H9 (cell line): ENCODE measurements at regions not wholly inside any gene's neighbourhood (a gene's known extent, or its start where the extent isn't known, plus 50 kb on each side); places are given as distances from the start of the nearest gene placed in this dataset.

Source experiments
- DNase-seq: peaks from one replicate; pipeline ENCODE4 v3.0.0-alpha.2; 2017
- H2AFZ ChIP-seq: one replicate; pipeline ENCODE4 v1.6.1; 2013; ENCODE audit warnings: mild to moderate bottlenecking, low read length, control low read depth, moderate library complexity
- H2AK5ac ChIP-seq: 2 replicates; pipeline ENCODE4 v1.6.1; 2013; ENCODE audit warnings: low read length, control low read depth, mixed read lengths; ENCODE audit not compliant: insufficient read length
- H2BK120ac ChIP-seq: one replicate; pipeline ENCODE4 v1.6.1; 2013; ENCODE audit warnings: low read depth, mild to moderate bottlenecking, low read length, control low read depth, inconsistent platforms; ENCODE audit not compliant: poor library complexity, severe bottlenecking
- H2BK12ac ChIP-seq: 2 replicates; pipeline ENCODE4 v1.6.1; 2013; ENCODE audit warnings: low read length, control low read depth, mixed read lengths, low read depth; ENCODE audit not compliant: insufficient read length
- H2BK15ac ChIP-seq: 2 replicates; pipeline ENCODE4 v1.6.1; 2013; ENCODE audit warnings: low read depth, low read length, control low read depth
- H2BK20ac ChIP-seq: one replicate; pipeline ENCODE4 v1.6.1; 2013; ENCODE audit warnings: low read depth, mild to moderate bottlenecking, low read length, control low read depth, inconsistent platforms; ENCODE audit not compliant: poor library complexity, severe bottlenecking
- H2BK5ac ChIP-seq: 2 replicates; pipeline ENCODE4 v1.6.1; 2013; ENCODE audit warnings: low read length, control low read depth, mixed read lengths; ENCODE audit not compliant: insufficient read length
- H3K14ac ChIP-seq: 2 replicates; pipeline ENCODE4 v1.6.1; 2013; ENCODE audit warnings: low read length, control low read depth; ENCODE audit not compliant: insufficient read depth
- H3K18ac ChIP-seq: 2 replicates; pipeline ENCODE4 v1.6.1; 2013; ENCODE audit warnings: low read depth, mild to moderate bottlenecking, mixed read lengths, low read length, control low read depth; ENCODE audit not compliant: insufficient read length
- H3K23ac ChIP-seq: 2 replicates; pipeline ENCODE4 v1.6.1; 2013; ENCODE audit warnings: low read length, control low read depth, mixed read lengths, low read depth; ENCODE audit not compliant: insufficient read length
- H3K23me2 ChIP-seq: 2 replicates; pipeline ENCODE4 v1.6.1; 2013; ENCODE audit warnings: low read depth, mild to moderate bottlenecking, mixed read lengths, low read length, control low read depth; ENCODE audit not compliant: insufficient read length, poor library complexity, severe bottlenecking
- H3K27ac ChIP-seq: 2 replicates; pipeline ENCODE4 v1.5.1; 2013; ENCODE audit warnings: low read length, control low read depth, mixed read lengths, low read depth; ENCODE audit not compliant: insufficient read length
- H3K27me3 ChIP-seq: 2 replicates; pipeline ENCODE4 v1.6.1; 2013; ENCODE audit warnings: low read length, control low read depth, inconsistent platforms; ENCODE audit not compliant: insufficient read depth
- H3K4ac ChIP-seq: 2 replicates; pipeline ENCODE4 v1.6.1; 2013; ENCODE audit warnings: low read depth, mild to moderate bottlenecking, control low read depth, inconsistent platforms, low read length, moderate library complexity
- H3K4me1 ChIP-seq: 2 replicates; pipeline ENCODE4 v1.6.1; 2013; ENCODE audit warnings: low read length, control low read depth, inconsistent platforms; ENCODE audit not compliant: insufficient read depth
- H3K4me2 ChIP-seq: 2 replicates; pipeline ENCODE4 v1.6.1; 2013; ENCODE audit warnings: low read length, control low read depth, mixed read lengths; ENCODE audit not compliant: insufficient read length, insufficient read depth
- H3K56ac ChIP-seq: 2 replicates; pipeline ENCODE4 v1.6.1; 2013; ENCODE audit warnings: low read depth, mild to moderate bottlenecking, mixed read lengths, low read length, control low read depth; ENCODE audit not compliant: insufficient read length
- H3K79me1 ChIP-seq: 2 replicates; pipeline ENCODE4 v1.6.1; 2013; ENCODE audit warnings: low read depth, mild to moderate bottlenecking, moderate library complexity, low read length, control low read depth, inconsistent platforms; ENCODE audit not compliant: insufficient read depth, poor library complexity, severe bottlenecking
- H3K79me2 ChIP-seq: 2 replicates; pipeline ENCODE4 v1.6.1; 2013; ENCODE audit warnings: low read length, control low read depth, inconsistent platforms; ENCODE audit not compliant: insufficient read depth
- H3K9ac ChIP-seq: 2 replicates; pipeline ENCODE4 v1.6.1; 2013; ENCODE audit warnings: low read length, control low read depth, mixed read lengths; ENCODE audit not compliant: insufficient read length; ENCODE audit errors: extremely low read depth
- H3K9me3 ChIP-seq: one replicate; pipeline ENCODE4 v1.6.1; 2013; ENCODE audit warnings: low read depth, low read length, inconsistent platforms; ENCODE audit not compliant: control insufficient read depth
- H3T11ph ChIP-seq: one replicate; pipeline ENCODE4 v1.6.1; 2013; ENCODE audit warnings: mild to moderate bottlenecking, low read length, control low read depth, inconsistent platforms
- H4K20me1 ChIP-seq: one replicate; pipeline ENCODE4 v1.6.1; 2013; ENCODE audit not compliant: control insufficient read depth, insufficient read length, insufficient read depth
- H4K5ac ChIP-seq: 2 replicates; pipeline ENCODE4 v1.6.1; 2013; ENCODE audit warnings: low read depth, mild to moderate bottlenecking, mixed read lengths, low read length, control low read depth; ENCODE audit not compliant: insufficient read length
- H4K8ac ChIP-seq: replicated peaks from 2 replicates; pipeline ENCODE4 v1.6.1; 2013; ENCODE audit warnings: low read length, control low read depth, mixed read lengths, low read depth; ENCODE audit not compliant: insufficient read length
- H4K91ac ChIP-seq: 2 replicates; pipeline ENCODE4 v1.6.1; 2013; ENCODE audit warnings: low read depth, mild to moderate bottlenecking, moderate library complexity, mixed read lengths, low read length, control low read depth; ENCODE audit not compliant: insufficient read length
- H3K27ac Mint-ChIP-seq, 3 experiments: 2 replicates in 2 of 3; 3 replicates in 1 of 3; pipeline ENCODE4 v1.8.0; 2020 to 2021; ENCODE audit warnings: mixed read lengths in 3 of 3, mild to moderate bottlenecking in 1 of 3, moderate library complexity in 1 of 3
- H3K27me3 Mint-ChIP-seq: 2 replicates; pipeline ENCODE4 v1.8.0; 2021; ENCODE audit warnings: low read depth, mild to moderate bottlenecking, moderate library complexity, mixed read lengths
- H3K36me3 Mint-ChIP-seq, 3 experiments: 2 replicates in 2 of 3; 3 replicates in 1 of 3; pipeline ENCODE4 v1.8.0; 2020 to 2021; ENCODE audit warnings: low read depth in 3 of 3, mixed read lengths in 3 of 3; ENCODE audit not compliant: insufficient read depth in 1 of 3
- H3K4me1 Mint-ChIP-seq, 2 experiments: 2 replicates each; pipeline ENCODE4 v1.8.0; 2020; ENCODE audit warnings: mixed read lengths in 2 of 2
- H3K4me3 Mint-ChIP-seq, 2 experiments: 2 replicates in 1 of 2; 3 replicates in 1 of 2; pipeline ENCODE4 v1.8.0; 2020 to 2021; ENCODE audit warnings: mild to moderate bottlenecking in 2 of 2, mixed read lengths in 2 of 2, moderate library complexity in 1 of 2
- H3K9me3 Mint-ChIP-seq, 2 experiments: 2 replicates in 1 of 2; 3 replicates in 1 of 2; pipeline ENCODE4 v1.8.0; 2020; ENCODE audit warnings: mild to moderate bottlenecking in 2 of 2, mixed read lengths in 2 of 2, moderate library complexity in 1 of 2
- WGBS: extraction: QIAGEN DNeasy Blood & Tissue Kit; methylation state at CpG from one replicate; pipeline ENCODE4 v1.1.7; 2013; ENCODE audit warnings: missing lambda C conversion rate, low lambda C conversion rate, mixed read lengths; ENCODE audit not compliant: insufficient read length; ENCODE audit errors: extremely low coverage; 5-methylcytosine and 5-hydroxymethylcytosine counted together
- TF ChIP-seq, protein P1 (sequence below): fragments of 200-600 bp; sonication (generic); conservative IDR thresholded peaks from 3 replicates; pipeline ENCODE4 v1.8.0; 2021; ENCODE audit warnings: antibody characterized with exemption, mild to moderate bottlenecking

DNA sequence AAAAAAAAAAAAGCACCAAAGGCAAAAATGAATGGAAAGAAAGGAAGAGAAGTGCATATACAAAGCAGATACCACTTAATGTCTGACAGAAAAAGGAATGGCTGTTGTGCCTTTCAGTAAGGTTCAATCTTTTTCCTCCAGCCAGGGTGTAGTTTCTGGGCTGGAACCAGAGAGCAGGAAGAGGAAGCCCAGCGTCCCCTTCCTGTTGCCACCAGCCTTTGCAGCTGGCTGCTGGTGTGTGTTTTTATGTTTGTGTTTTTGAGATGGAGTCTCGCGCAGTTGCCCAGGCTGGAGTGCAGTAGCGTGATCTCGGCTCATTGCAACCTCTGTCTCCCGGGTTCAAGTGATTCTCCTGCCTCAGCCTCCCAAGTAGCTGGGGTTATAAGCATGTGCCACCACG lies 64.6 kb upstream of the LTA4H start:
- Mint-ChIP-seq H3K36me3 (no peaks in the 10 kb centered on the region), H3K27ac (no peak overlapping the region), H3K4me1 (0 out of 4 replicates have a peak, but pooled peaks cover 0 to 2% of the 10 kb centered on the region in 2 experiments), H3K9me3 (no peaks in the 10 kb centered on the region), H3K4me3 (no peak overlapping the region), H3K27me3 (peaks cover 2% of the 10 kb centered on the region; the same call in 1 of the 2 replicates)
- H3K56ac ChIP-seq, result no peak overlapping the region
- no peaks in the 10 kb centered on the region for H4K20me1 ChIP-seq
- H2AK5ac ChIP-seq, result no peak overlapping the region
- H2BK20ac ChIP-seq, result no peak overlapping the region
- H2BK120ac ChIP-seq, result no peak overlapping the region
- H3K9me3 ChIP-seq, result no peaks in the 10 kb centered on the region
- H3K23me2 ChIP-seq, result no peaks in the 10 kb centered on the region
- H2BK12ac ChIP-seq, result no peak overlapping the region
- no peak overlapping the region for H2BK5ac ChIP-seq
- H3K14ac ChIP-seq, result no peak overlapping the region
- WGBS, result no CpG with 5 or more reads among the region's 7 CpGs
- no peak overlapping the region for H3K9ac ChIP-seq
- H3K4me2 ChIP-seq, result no peak overlapping the region
- no peaks in the 10 kb centered on the region for H3K79me2 ChIP-seq
- H3K4ac ChIP-seq, result no peak overlapping the region
- H4K8ac ChIP-seq, result no peak overlapping the region
- H4K5ac ChIP-seq, result no peak overlapping the region
- H3K4me1 ChIP-seq, result no peaks in the 10 kb centered on the region
- no peak overlapping the region for H3K18ac ChIP-seq
- no peak overlapping the region for H3K23ac ChIP-seq
- H2AFZ ChIP-seq, result no peak overlapping the region
- no peak overlapping the region for H4K91ac ChIP-seq
- DNase-seq, result no peak
- TF ChIP-seq, protein P1, sequence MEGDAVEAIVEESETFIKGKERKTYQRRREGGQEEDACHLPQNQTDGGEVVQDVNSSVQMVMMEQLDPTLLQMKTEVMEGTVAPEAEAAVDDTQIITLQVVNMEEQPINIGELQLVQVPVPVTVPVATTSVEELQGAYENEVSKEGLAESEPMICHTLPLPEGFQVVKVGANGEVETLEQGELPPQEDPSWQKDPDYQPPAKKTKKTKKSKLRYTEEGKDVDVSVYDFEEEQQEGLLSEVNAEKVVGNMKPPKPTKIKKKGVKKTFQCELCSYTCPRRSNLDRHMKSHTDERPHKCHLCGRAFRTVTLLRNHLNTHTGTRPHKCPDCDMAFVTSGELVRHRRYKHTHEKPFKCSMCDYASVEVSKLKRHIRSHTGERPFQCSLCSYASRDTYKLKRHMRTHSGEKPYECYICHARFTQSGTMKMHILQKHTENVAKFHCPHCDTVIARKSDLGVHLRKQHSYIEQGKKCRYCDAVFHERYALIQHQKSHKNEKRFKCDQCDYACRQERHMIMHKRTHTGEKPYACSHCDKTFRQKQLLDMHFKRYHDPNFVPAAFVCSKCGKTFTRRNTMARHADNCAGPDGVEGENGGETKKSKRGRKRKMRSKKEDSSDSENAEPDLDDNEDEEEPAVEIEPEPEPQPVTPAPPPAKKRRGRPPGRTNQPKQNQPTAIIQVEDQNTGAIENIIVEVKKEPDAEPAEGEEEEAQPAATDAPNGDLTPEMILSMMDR, result no peak
- H2BK15ac ChIP-seq, result no peak overlapping the region
- no peak overlapping the region for H3T11ph ChIP-seq
- no peaks in the 10 kb centered on the region for H3K27me3 ChIP-seq
- no peak overlapping the region for H3K27ac ChIP-seq
- H3K79me1 ChIP-seq, result no peaks in the 10 kb centered on the region
